Stomach (tissue), 4 donors: ENCODE measurements at regions not wholly inside any gene's neighbourhood (a gene's known extent, or its start where the extent isn't known, plus 50 kb on each side); places are given as distances from the start of the nearest gene placed in this dataset.

Source experiments
- CTCF ChIP-seq, 7 experiments: fragments of 450-650 bp in 4 of 7; fragments of 200-600 bp in 3 of 7; sonication (generic) in 3 of 7; IDR thresholded peaks; one replicate each; pipeline ENCODE4 v1.5.1; 2016 to 2019; ENCODE audit warnings: antibody characterized with exemption in 7 of 7, control low read depth in 2 of 7, mild to moderate bottlenecking in 1 of 7
- EP300 ChIP-seq: sonication (generic); formaldehyde crosslinking; IDR thresholded peaks from one replicate; pipeline ENCODE4 v1.6.1; 2017; ENCODE audit warnings: antibody characterized with exemption
- POLR2A ChIP-seq, 4 donors: fragments of 450-650 bp; IDR thresholded peaks; one replicate each; pipeline ENCODE4 v1.6.1; 2016; ENCODE audit warnings: antibody characterized with exemption in 4 of 4, control low read depth in 2 of 4, mild to moderate bottlenecking in 1 of 4, moderate library complexity in 1 of 4
- POLR2AphosphoS5 ChIP-seq, 3 donors: sonication (generic); formaldehyde crosslinking; IDR thresholded peaks; one replicate each; pipeline ENCODE4 v1.6.1; 2016; ENCODE audit warnings: antibody characterized with exemption in 3 of 3

GRCh38 chr3:3405131-3405530 lies 225.6 kb upstream of the CRBN start:
- no peak for TF ChIP-seq POLR2AphosphoS5 (IDR thresholded peaks at IDR 0.05)
- no peak for TF ChIP-seq CTCF (IDR thresholded peaks at IDR 0.05)
- no peak for TF ChIP-seq POLR2A (IDR thresholded peaks at IDR 0.05)
- TF ChIP-seq EP300: no peak
